ENCODE measurements at regions not wholly inside any gene's neighbourhood (a gene's known extent, or its start where the extent isn't known, plus 50 kb on each side); places are given as distances from the start of the nearest gene placed in this dataset.
A peak's percentile ranks its signal among the peaks of the same experiment; 100 is the strongest.

GRCh38 chr15:89402518-89402805 lies 67.8 kb upstream of the POLG start:
- TF ChIP-seq CTCF (IDR thresholded peaks at IDR 0.05; ENCODE audit: insufficient read depth, low read depth, low read length), result no peak
- peak; percentile 11 for TF ChIP-seq EZH2 (IDR thresholded peaks at IDR 0.05; ENCODE audit: insufficient read depth, low read length)
